ENCODE measurements at regions not wholly inside any gene's neighbourhood (a gene's known extent, or its start where the extent isn't known, plus 50 kb on each side); places are given as distances from the start of the nearest gene placed in this dataset.

GRCh38 chr22:48855013-48855412 is 972.7 kb downstream of the BRD1 start:
- no peak for DNase-seq (ENCODE audit: low read depth)

DNA sequence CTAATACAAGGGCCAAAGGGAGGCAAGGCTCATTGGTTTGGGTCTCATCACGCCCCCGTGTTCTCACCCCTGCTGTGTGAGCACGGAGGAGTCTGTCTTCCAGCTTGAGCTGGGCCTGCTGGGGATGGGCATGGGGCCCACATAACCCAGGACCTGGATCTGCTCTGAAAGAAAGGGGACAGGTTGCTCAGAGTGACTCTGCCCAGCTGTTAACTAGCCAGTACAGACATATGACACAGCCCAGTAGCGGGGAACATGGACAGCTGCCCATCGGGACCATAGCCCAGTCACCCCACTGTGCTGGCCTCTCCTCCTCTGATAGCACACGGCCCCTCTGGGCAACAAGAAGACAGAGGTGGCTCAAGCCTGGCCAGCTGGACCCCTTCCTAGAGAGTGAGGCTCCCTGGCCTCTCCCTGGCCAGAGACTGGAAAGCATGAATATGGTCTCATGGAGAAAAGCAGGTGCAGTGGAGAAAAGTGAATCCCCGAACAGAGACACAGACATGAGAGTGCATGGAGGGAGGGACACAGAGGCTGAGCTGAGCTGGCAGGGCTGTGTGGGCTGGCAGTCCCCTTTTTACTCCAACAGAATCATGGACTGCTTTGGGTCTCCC is 973.9 kb downstream of the BRD1 start:
- no peak for DNase-seq (ENCODE audit: low read depth)

- no peak for DNase-seq (ENCODE audit: low read depth)
Measured at GRCh38 chr22:48851933-48852549, 975.6 kb downstream of the BRD1 start.

GRCh38 chr22:48850658-48851287 is 976.9 kb downstream of the BRD1 start:
- DNase-seq (ENCODE audit: low read depth) = no peak

DNA sequence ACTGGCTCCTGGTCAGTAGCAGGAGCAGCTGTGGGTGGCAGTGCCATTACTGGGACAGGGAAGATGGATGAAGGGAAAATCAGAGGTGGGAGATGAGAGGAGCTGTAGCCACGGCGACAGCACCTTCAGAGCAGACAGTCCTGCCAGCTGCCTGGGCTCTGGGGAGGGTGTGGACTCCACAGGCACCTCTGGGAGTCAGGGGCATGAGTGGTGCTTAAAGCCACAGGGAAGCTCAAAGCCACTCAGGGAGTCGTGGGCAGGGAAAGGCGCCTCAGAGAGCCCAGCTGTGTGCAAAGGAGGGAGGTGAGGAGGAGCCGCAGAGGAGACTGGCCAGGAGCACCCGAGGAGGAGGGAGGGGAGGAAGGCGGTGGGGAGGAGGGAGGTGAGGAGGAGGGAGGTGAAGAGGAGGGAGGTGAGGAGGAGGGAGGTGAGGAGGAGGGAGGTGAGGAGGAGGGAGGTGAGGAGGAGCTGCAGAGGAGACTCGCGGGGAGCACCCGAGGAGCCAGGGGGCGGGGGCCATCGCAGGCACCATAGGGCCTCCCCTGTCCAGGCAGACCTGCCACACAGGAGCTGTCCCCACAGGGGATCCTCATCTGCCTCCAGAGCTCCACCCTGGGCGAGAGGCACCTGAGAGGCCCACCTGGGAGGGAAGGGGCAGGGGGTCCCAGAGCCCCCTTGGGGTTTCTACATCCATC is 977.6 kb downstream of the BRD1 start:
- no peak for DNase-seq (ENCODE audit: low read depth)

DNA sequence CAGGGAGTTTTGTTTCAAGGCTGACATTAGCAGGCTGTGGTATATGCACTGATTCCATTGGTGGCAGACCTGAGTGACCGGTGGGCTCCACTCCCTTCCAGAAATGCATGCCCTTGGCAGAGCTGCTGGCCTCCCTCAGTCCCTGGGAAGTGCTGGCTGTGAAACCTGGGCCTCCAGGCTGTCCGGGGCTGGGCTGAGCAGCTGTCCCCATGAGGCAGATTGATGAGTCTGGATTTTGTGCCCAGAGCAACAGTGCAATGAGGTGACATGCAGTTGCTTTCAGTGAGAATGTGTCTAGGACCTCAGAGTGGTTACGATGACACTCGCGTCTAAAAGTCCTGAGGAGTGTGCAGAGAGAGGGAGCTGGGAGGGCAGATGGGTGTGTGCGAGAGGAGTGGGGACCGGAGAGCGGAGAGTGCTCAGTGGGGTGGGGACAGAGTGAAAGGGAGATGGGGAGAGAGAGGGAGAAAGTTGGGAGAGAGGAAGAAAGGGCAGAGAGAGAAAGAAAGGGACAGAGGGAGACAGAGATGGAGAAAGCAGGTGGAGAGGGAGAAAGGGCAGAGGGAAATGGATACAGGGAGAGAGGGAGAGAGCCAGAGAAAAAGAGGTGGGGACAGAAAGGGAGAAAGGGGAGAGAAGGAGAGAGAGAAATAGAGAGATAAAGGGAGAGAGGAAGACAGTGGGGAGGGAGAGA is 978.3 kb downstream of the BRD1 start:
- no peak for DNase-seq (ENCODE audit: low read depth)

- no peak for DNase-seq (ENCODE audit: low read depth)
Measured at GRCh38 chr22:48846200-48846599, 981.5 kb downstream of the BRD1 start.

DNA sequence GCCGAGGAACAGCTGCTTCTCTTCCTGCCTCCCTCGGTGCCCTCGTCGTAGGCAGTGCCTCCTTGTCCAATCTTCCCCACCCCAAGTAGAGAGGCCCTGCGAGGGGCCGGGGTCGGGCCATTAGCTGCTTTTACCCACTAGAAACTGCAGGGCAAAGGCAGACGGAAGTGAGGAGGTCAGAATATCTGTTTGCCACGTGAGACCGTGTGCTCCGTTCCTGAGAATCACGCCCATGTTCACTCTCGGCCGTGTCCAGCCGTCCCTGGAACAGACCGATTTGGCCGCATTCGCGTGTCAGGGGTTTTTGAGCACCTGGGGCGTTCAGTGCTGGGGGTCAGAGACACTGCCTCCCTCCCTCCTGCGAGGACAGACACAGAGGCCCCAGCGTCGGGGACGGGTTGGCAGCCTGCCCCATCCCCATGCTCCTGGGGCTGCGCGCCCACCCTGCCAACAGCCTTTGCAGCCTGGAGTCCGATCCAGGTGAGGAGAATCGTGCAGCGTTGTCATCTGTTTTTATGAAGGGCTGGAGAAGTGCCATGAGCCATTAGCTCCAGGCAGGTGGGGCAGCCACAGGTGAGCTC is 982.2 kb downstream of the BRD1 start:
- no peak for DNase-seq (ENCODE audit: low read depth)

DNA sequence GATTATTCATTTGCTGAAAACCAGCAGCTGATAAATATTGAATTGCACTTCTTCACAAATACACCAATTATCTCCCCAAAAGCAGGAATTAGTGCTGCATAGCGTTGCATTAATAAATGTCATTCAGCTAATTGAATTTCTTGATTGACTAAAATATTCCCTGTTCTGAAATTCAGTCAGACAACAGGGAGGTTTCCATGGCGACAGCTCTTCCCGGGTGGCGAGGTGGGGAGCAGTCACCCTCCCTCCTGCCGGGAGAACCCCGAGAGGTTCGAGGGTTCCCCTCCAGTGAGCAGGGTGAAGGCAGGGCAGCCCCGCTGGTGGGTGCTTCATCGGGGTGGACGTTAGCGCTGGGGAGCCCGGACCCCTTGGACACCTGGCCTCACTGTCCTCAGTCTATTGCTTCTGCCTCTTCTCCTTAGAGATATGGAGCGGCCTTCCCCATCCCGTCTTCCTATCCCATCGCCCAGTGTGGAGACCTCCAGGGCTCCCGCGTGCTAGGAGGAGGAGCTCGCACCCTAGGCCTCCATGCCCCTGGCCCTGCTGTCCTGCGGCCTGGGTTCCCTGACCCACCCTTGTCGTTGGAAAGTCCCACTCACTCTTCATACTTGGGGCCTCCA is 983.5 kb downstream of the BRD1 start:
- no peak for DNase-seq (ENCODE audit: low read depth)

DNA sequence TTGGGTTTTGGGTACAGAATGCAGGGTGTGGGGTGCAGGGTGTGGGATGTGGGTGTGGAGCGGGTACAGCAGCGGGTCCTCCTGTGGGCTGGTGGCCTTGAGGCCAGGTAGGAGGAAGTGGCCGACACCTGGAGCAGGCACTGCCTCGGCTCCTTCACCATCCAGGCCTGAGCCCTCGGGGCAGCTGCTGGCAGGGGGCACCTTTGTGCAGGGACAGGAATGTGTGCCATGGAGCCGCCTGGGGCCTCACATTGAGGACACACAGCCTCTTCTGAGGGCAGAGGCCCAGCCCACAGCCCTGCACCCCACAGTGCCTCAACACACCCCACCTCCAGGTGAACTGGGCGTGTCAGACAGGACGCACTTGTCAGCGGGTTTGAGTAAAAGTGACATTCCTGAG is 984.0 kb downstream of the BRD1 start:
- DNase-seq (ENCODE audit: low read depth) = no peak

GRCh38 chr22:48842976-48843375 is 984.7 kb downstream of the BRD1 start:
- DNase-seq (ENCODE audit: low read depth) = no peak

DNA sequence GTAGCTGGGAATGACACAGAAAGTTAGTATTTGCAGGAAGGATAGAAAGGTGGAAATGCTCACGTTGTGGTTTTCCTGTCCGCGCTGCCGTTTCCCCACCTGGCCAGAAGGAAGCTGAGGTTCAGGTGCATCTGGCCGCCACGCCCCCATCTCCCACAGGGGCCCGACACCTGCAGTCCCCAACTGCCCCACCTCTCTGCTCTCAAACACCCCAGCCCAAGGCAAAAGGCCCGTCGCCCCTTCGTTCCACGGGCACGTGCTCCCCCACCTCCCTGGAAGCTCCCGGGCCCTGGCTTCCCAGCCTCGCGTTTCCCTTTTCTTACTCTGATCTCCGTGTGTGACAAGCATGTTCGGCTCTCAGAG is 985.1 kb downstream of the BRD1 start:
- no peak for DNase-seq (ENCODE audit: low read depth)

GRCh38 chr22:48841881-48842582 is 985.6 kb downstream of the BRD1 start:
- DNase-seq (ENCODE audit: low read depth) = no peak

- DNase-seq (ENCODE audit: low read depth) = no peak
Measured at GRCh38 chr22:48840112-48840949, 987.3 kb downstream of the BRD1 start.

DNA sequence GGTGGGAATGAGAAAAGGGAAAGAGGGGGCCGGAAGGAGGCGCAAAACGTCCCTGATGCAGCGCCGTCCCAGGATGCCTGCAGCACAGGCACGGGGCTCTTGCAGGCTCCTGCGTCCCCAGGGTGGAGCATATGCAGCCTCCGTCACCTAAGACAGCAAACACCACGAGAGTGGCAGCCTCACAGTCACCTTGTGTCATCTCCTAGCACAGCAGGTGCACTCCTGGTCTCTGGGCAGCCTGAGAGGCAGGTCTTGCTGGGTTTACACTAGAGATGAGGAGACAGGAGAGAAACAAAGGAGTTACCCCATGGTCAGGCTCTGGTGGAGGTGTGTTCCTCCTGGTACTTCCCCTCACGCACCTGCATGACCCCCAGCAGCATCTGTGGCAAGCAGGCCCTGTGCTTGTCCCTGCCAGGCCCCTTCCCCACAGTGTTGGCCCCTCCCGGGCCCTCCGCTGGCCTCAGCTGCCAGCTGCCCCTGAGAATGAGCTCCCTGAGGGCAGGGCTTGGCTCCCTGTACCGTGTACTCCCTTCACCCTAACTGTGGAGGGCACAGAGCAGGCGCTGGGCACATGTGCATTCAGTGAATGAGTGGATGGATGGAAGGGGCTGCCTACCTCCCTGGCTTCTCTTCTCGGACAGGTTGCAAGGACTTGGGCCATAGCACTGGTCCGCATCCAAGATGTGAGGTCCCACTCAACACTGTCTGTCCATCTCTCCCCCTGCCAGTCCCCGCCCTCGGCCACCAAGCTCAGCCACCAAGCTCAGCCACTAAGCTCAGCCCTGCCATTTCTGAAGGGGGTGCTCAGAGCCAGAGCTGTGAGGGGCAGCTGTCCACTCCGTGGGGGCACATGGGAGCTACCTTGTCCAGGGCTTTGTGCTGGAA is 988.6 kb downstream of the BRD1 start:
- DNase-seq (ENCODE audit: low read depth) = no peak

DNA sequence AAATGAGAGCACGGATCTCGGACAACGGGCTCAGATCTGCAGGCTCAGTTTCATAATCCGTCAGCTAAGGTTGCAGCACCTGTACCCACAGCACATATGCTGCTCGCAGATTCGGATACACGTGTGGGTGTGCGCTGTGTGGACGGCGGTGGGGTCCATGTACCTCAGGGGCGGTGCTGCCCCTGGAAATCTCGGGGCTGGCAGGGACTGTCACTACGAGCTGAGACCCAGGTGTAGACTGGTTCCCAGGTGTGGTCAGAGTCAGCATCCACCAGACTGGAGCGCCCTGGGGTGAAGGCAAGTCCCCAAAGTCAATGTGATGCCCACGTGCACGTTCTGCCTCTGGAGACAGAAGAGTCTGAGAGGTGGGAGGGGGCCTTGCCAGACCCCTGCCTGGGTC is 989.3 kb downstream of the BRD1 start:
- DNase-seq (ENCODE audit: low read depth) = no peak

DNA sequence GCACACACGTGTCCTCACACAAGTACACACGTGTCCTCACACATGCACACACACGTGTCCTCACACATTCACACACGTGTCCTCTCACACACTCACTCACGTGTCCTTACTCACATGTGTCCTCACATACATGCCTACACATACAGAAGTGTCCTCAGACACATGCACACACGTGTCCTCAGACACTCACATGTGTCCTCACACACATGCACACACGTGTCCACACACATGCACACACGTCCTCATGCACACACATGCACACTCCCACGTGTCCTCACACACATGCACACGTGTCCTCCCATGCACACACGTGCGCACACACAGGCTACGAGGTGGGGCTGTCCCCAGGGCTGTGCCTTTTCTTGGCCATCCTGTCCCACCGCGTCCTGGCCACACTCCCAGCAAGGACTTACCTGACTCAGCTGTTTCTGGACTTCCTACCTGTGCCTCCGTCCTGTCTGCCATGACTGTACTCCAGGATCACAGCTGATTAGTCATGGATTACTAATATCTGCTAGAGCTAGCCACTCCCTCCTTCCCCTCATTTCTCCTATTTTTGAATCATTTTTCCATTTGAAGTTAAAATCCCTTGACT is 990.2 kb downstream of the BRD1 start:
- DNase-seq (ENCODE audit: low read depth) = no peak

DNA sequence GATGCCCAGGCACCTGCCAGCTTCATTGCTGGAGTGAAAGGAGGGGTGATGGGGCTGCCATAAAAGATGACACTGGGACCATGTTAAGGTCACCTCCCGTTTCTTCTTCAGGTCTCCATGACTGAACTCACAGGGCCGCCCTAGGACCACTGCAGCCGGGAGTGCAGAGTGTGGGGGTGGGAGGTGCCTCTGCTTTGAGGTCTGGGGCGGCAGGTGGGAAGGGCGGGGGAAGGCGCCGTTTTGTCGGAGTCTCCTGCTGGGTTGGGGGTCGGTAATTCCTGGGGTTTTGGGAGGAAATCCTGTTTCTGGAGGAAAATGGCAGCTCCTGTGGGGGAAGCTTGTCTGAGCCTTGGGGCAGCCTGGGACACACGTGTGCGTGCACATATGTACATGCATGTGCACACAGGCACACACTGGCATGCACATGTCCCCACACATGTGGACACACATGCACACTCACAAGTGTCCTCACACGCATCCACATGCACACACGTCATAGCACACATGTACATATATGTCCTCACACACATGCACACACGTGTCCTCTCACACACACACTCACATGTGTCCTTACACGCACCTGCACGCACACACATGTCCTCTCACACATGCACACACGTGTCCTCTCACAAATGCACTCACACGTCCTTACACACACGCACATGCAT is 990.9 kb downstream of the BRD1 start:
- DNase-seq (ENCODE audit: low read depth) = no peak

Measured in activated T-helper 1 cell treated with Interleukin-2 at 50 U/mL for 16 hours (primary cell).